ENCODE measurements at regions not wholly inside any gene's neighbourhood (a gene's known extent, or its start where the extent isn't known, plus 50 kb on each side); places are given as distances from the start of the nearest gene placed in this dataset.
A peak's percentile ranks its signal among the peaks of the same experiment; 100 is the strongest.
"Not testable (repeated sequence)": the region's sequence is repeated elsewhere in the genome, so short reads cannot be mapped to it uniquely, and the experiment has no call there.

- no peak for DNase-seq
Observed at GRCh38 chrX:69431420-69431819, 72.7 kb upstream of the NALF2 start.

- DNase-seq = no peak
Observed at GRCh38 chrX:69430785-69431184, 73.3 kb upstream of the NALF2 start.

GRCh38 chrX:69429339-69430015 lies 74.6 kb upstream of the NALF2 start:
- DNase-seq = no peak

- no peak for DNase-seq
Observed at GRCh38 chrX:69428216-69428615, 75.9 kb upstream of the NALF2 start.

- DNase-seq = no peak
Observed at GRCh38 chrX:69424910-69425309, 79.2 kb upstream of the NALF2 start.

- DNase-seq = no peak
Observed at GRCh38 chrX:69424161-69424560, 80.0 kb upstream of the NALF2 start.

GRCh38 chrX:69422208-69422607 lies 81.9 kb upstream of the NALF2 start:
- not testable (repeated sequence) for DNase-seq

- DNase-seq = no peak
Observed at GRCh38 chrX:69415698-69416097, 88.4 kb upstream of the NALF2 start.

GRCh38 chrX:69412661-69413060 lies 91.5 kb upstream of the NALF2 start:
- DNase-seq = no peak

- DNase-seq = no peak
Observed at GRCh38 chrX:69398881-69399280, 105.2 kb upstream of the NALF2 start.

GRCh38 chrX:69396916-69397315 lies 107.2 kb upstream of the NALF2 start:
- no peak for DNase-seq

GRCh38 chrX:69395306-69395705 lies 108.8 kb upstream of the NALF2 start:
- no peak for DNase-seq

- no peak for DNase-seq
Observed at GRCh38 chrX:69389101-69389501, 115.0 kb upstream of the NALF2 start.

GRCh38 chrX:69388526-69388925 lies 115.6 kb upstream of the NALF2 start:
- DNase-seq = no peak

- peak; percentile 5 to 17 for DNase-seq
Observed at GRCh38 chrX:69387567-69388487, 116.3 kb upstream of the NALF2 start.

- DNase-seq = no peak
Observed at GRCh38 chrX:69386681-69387080, 117.4 kb upstream of the NALF2 start.

- DNase-seq = no peak
Observed at GRCh38 chrX:69379412-69379811, 124.7 kb upstream of the NALF2 start.

GRCh38 chrX:69374569-69374968 lies 129.6 kb upstream of the NALF2 start:
- no peak for DNase-seq

GRCh38 chrX:69372435-69372834 lies 131.7 kb upstream of the NALF2 start:
- no peak for DNase-seq

- no peak for DNase-seq
Observed at GRCh38 chrX:69371159-69371558, 133.0 kb upstream of the NALF2 start.

- DNase-seq = no peak
Observed at GRCh38 chrX:69369999-69370398, 134.1 kb upstream of the NALF2 start.

- DNase-seq = no peak
Observed at GRCh38 chrX:69366183-69366582, 137.9 kb upstream of the NALF2 start.

GRCh38 chrX:69365755-69366154 lies 138.4 kb upstream of the NALF2 start:
- no peak for DNase-seq

GRCh38 chrX:69365349-69365748 lies 138.8 kb upstream of the NALF2 start:
- no peak for DNase-seq
